K562 (cell line): ENCODE measurements at regions not wholly inside any gene's neighbourhood (a gene's known extent, or its start where the extent isn't known, plus 50 kb on each side); places are given as distances from the start of the nearest gene placed in this dataset.

Experiments
- ATAC-seq: fragments of 200-7000 bp; cut with Tn5 transposase; 3 replicates; pipeline ENCODE4 v1.9.1; 2020; ENCODE audit warnings: moderate library complexity
- BruUV-seq: library from RNA; stranded (reverse); fragments of 400-500 nt; replicated peaks from 2 replicates; lab custom pipeline; 2021; lab: Mats Ljungman, UMichigan
- CTCF ChIA-PET: fragments of 300-600 bp; formaldehyde crosslinking; extraction: SDS; loops from one replicate; lab custom pipeline; 2021; ENCODE audit warnings: low intra/inter-chr PET ratio; lab: Yijun Ruan, JAX
- POLR2A ChIA-PET: fragments of 300-600, 350-650 bp; sonication (Branson Sonifier 250); formaldehyde crosslinking; extraction: SDS; loops from one replicate; lab custom pipeline; 2021; ENCODE audit warnings: antibody characterized with exemption, inconsistent platforms; lab: Yijun Ruan, JAX
- DNase-seq, 4 experiments: peaks; one replicate each; pipeline versions ENCODE4 v3.0.0 to v3.0.0-alpha.2; 2011 to 2018; ENCODE audit warnings: low spot score in 3 of 4, mixed read lengths in 3 of 4; ENCODE audit errors: extremely low read depth in 1 of 4
- FAIRE-seq: peaks from 2 replicates; lab custom pipeline; 2011; peaks lifted over from hg19 to GRCh38; lab: Jason Lieb, UNC
- H2AFZ ChIP-seq: 2 replicates; pipeline ENCODE4 v1.6.0; 2011; ENCODE audit warnings: low read depth, low read length, control low read depth, inconsistent platforms
- H3K27ac ChIP-seq: fragments of 200-600 bp; 3 replicates; pipeline ENCODE4 v1.8.0; 2011; ENCODE audit warnings: low read depth, mild to moderate bottlenecking, control low read depth, inconsistent platforms, low read length, moderate library complexity, mixed read lengths; ENCODE audit errors: extremely low read depth
- H3K27me3 ChIP-seq, 2 experiments: fragments of 300-600 bp in 1 of 2; 2 replicates in 1 of 2; 3 replicates in 1 of 2; pipeline versions ENCODE4 v1.6.0 to v1.8.0; 2011; ENCODE audit warnings: inconsistent platforms in 2 of 2, low read length in 2 of 2, mild to moderate bottlenecking in 1 of 2, mixed read lengths in 1 of 2, moderate library complexity in 1 of 2; ENCODE audit not compliant: control insufficient read depth in 2 of 2, insufficient read depth in 2 of 2
- H3K36me3 ChIP-seq: fragments of 300-600 bp; 3 replicates; pipeline ENCODE4 v1.8.0; 2011; ENCODE audit warnings: mild to moderate bottlenecking, low read length, inconsistent platforms; ENCODE audit not compliant: control insufficient read depth, insufficient read depth
- H3K4me1 ChIP-seq, 2 experiments: fragments of 200-600 bp in 1 of 2; replicated peaks in 1 of 2; 2 replicates in 1 of 2; 3 replicates in 1 of 2; pipeline versions ENCODE4 v1.5.1 to v1.8.0; 2011; ENCODE audit warnings: inconsistent platforms in 2 of 2, low read length in 2 of 2, mild to moderate bottlenecking in 1 of 2, mixed read lengths in 1 of 2, moderate library complexity in 1 of 2; ENCODE audit not compliant: control insufficient read depth in 2 of 2, insufficient read depth in 2 of 2
- H3K4me2 ChIP-seq: 2 replicates; pipeline ENCODE4 v1.6.1; 2011; ENCODE audit warnings: low read length, control low read depth, inconsistent platforms, mixed read lengths; ENCODE audit not compliant: insufficient read depth
- H3K4me3 ChIP-seq: fragments of 200-600 bp; sonication (generic), shearing (Covaris generic); 2 replicates; pipeline ENCODE4 v1.5.1; 2016; ENCODE audit warnings: control low read depth, inconsistent platforms
- H3K79me2 ChIP-seq: fragments of 200-600 bp; 3 replicates; pipeline ENCODE4 v1.8.0; 2011; ENCODE audit warnings: low read length, inconsistent platforms; ENCODE audit not compliant: control insufficient read depth, insufficient read depth
- H3K9ac ChIP-seq, 2 experiments: 2 replicates each; pipeline versions ENCODE4 v1.6.0 to v1.6.1; 2011; ENCODE audit warnings: low read depth in 2 of 2, low read length in 2 of 2, control low read depth in 1 of 2, inconsistent platforms in 1 of 2, mild to moderate bottlenecking in 1 of 2, mixed read lengths in 1 of 2; ENCODE audit not compliant: insufficient read depth in 1 of 2
- H3K9me1 ChIP-seq: one replicate; pipeline ENCODE4 v1.6.0; 2011; ENCODE audit warnings: inconsistent platforms, mild to moderate bottlenecking, low read length, moderate library complexity; ENCODE audit not compliant: control insufficient read depth, insufficient read depth
- H3K9me3 ChIP-seq: replicated peaks from 2 replicates; pipeline ENCODE4 v1.5.1; 2011; ENCODE audit warnings: low read depth, low read length, inconsistent platforms; ENCODE audit not compliant: control insufficient read depth, insufficient read depth
- H4K20me1 ChIP-seq: replicated peaks from 2 replicates; pipeline ENCODE4 v1.6.1; 2011; ENCODE audit warnings: low read length, inconsistent platforms, mixed read lengths; ENCODE audit not compliant: control insufficient read depth, insufficient read depth
- KLF6 ChIP-seq: fragments of 250-450 bp; sonication (Bioruptor Pico); IDR thresholded peaks from 2 replicates; pipeline ENCODE4 v1.4.0; 2020; ENCODE audit warnings: mild to moderate bottlenecking, moderate library complexity, borderline replicate concordance
- ZNF175 ChIP-seq: fragments of 200-800 bp; sonication (Bioruptor generic); IDR thresholded peaks from 2 replicates; pipeline ENCODE4 v1.6.1; 2016; ENCODE audit warnings: low read depth, mild to moderate bottlenecking, missing genetic modification characterization, missing compliant biosample characterization
- WGBS: fragments of 100-300 bp; shearing (Covaris generic); methylation state at CpG from one replicate; pipeline ENCODE4 v1.1.6; 2016; ENCODE audit warnings: low coverage, mixed read lengths; ENCODE audit not compliant: insufficient coverage; ENCODE audit errors: missing lambda C conversion rate; 5-methylcytosine and 5-hydroxymethylcytosine counted together
- in situ Hi-C: fragments of 300-500 bp; cut with MboI; formaldehyde crosslinking; loops from 4 replicates; pipeline ENCODE4 v1.15.0; 2018; ENCODE audit warnings: inconsistent platforms, mixed read lengths
- intact Hi-C: fragments of 100-400 bp; cut with micrococcal nuclease; formaldehyde crosslinking; loops from 2 replicates; pipeline ENCODE4 v1.14.2; 2022

GRCh38 chr2:23198316-23199114, 186.5 kb upstream of the KLHL29 start:
- TF ChIP-seq KLF6 (no peak), ZNF175 (CRISPR knock-in tag) (peak; percentile 75)
- no peaks in the 10 kb centered on the region for H3K4me1 ChIP-seq
- H3K9me1 ChIP-seq, result no peaks in the 10 kb centered on the region
- H3K4me2 ChIP-seq, result no peak overlapping the region
- in situ Hi-C loops, result no loop called here
- H3K9me3 ChIP-seq, result no peaks in the 10 kb centered on the region
- no peak overlapping the region for H3K9ac ChIP-seq
- no peak overlapping the region for H2AFZ ChIP-seq
- no peaks in the 10 kb centered on the region for H3K36me3 ChIP-seq
- POLR2A ChIA-PET, result interaction anchor here (0.6 kb wide), 2 partner anchors 35 to 1504 kb away, joined by 4 read pairs; no protein-coding TSS in a partner anchor
- WGBS, result 3% methylated on average over 12 of the region's 12 CpGs
- ATAC-seq, result no peak
- no peak for DNase-seq
- H4K20me1 ChIP-seq, result no peaks in the 10 kb centered on the region
- no peak overlapping the region for H3K4me3 ChIP-seq
- intact Hi-C loops, result loop anchor here (5.0 kb wide), 1 partner anchor 154 kb away; no protein-coding TSS in a partner anchor
- no peak overlapping the region for H3K27ac ChIP-seq
- BruUV-seq, result no TSS peak
- FAIRE-seq, result no peak
- H3K27me3 ChIP-seq, result no peaks in the 10 kb centered on the region
- CTCF ChIA-PET, result interaction anchor here (0.6 to 0.7 kb wide), 2 partner anchors 115 to 1184 kb away, joined by 3 read pairs; no protein-coding TSS in a partner anchor
- no peaks in the 10 kb centered on the region for H3K79me2 ChIP-seq
